CD4-positive, alpha-beta T cell (primary cell): ENCODE measurements at regions not wholly inside any gene's neighbourhood (a gene's known extent, or its start where the extent isn't known, plus 50 kb on each side); places are given as distances from the start of the nearest gene placed in this dataset.

Experiments used
- ATAC-seq: fragments of 200-7000 bp; cut with Tn5 transposase; one replicate; pipeline ENCODE4 v1.10.0; 2022; ENCODE audit warnings: mild to moderate bottlenecking; ENCODE audit not compliant: poor library complexity
- CTCF ChIA-PET: fragments of 350-600 bp; sonication (Branson Sonifier 250); formaldehyde crosslinking; loops from one replicate; lab custom pipeline; 2021; ENCODE audit warnings: antibody characterized with exemption, inconsistent platforms; lab: Charles Lee
- POLR2A ChIA-PET: fragments of 350-600 bp; sonication (Branson Sonifier 250); formaldehyde crosslinking; loops from one replicate; lab custom pipeline; 2021; ENCODE audit warnings: antibody characterized with exemption, inconsistent platforms; lab: Charles Lee
- DNase-seq, 14 experiments: peaks; one replicate each; pipeline ENCODE4 v3.0.0-alpha.2; 2013 to 2020; ENCODE audit warnings: mixed read lengths in 2 of 14
- H3K27ac ChIP-seq, 2 donors: one replicate each; pipeline versions ENCODE4 v1.5.1 to v1.7.0; 2013; ENCODE audit warnings: low read length in 2 of 2, low read depth in 1 of 2, mild to moderate bottlenecking in 1 of 2
- H3K27me3 ChIP-seq, 2 experiments: 1 replicate in 1 of 2; 2 replicates in 1 of 2; pipeline versions ENCODE4 v1.6.1 to v1.7.0; 2013; ENCODE audit warnings: low read length in 2 of 2, control low read depth in 1 of 2, mild to moderate bottlenecking in 1 of 2, moderate library complexity in 1 of 2; ENCODE audit not compliant: insufficient read depth in 2 of 2, control insufficient read depth in 1 of 2
- H3K36me3 ChIP-seq: one replicate; pipeline ENCODE4 v1.6.1; 2013; ENCODE audit warnings: low read length, control low read depth; ENCODE audit not compliant: insufficient read depth
- H3K4me1 ChIP-seq: one replicate; pipeline ENCODE4 v1.6.1; 2013; ENCODE audit warnings: low read length, control low read depth; ENCODE audit not compliant: insufficient read depth
- H3K4me3 ChIP-seq: one replicate; pipeline ENCODE4 v1.5.1; 2013; ENCODE audit warnings: mild to moderate bottlenecking, low read length, moderate library complexity
- H3K9me3 ChIP-seq, 2 experiments: 1 replicate in 1 of 2; 2 replicates in 1 of 2; pipeline versions ENCODE4 v1.6.1 to v1.7.0; 2013; ENCODE audit warnings: low read length in 2 of 2, mild to moderate bottlenecking in 2 of 2, control low read depth in 1 of 2, moderate library complexity in 1 of 2; ENCODE audit not compliant: control insufficient read depth in 1 of 2, insufficient read depth in 1 of 2
- H3K27ac Mint-ChIP-seq: one replicate; pipeline ENCODE4 v1.8.0; 2020; ENCODE audit warnings: mixed read lengths
- H3K27me3 Mint-ChIP-seq: one replicate; pipeline ENCODE4 v1.8.0; 2021; ENCODE audit warnings: mixed read lengths
- H3K36me3 Mint-ChIP-seq: one replicate; pipeline ENCODE4 v1.8.0; 2021; ENCODE audit warnings: low read depth, mixed read lengths
- H3K4me1 Mint-ChIP-seq: one replicate; pipeline ENCODE4 v1.8.0; 2021; ENCODE audit warnings: low read depth, mixed read lengths
- H3K4me3 Mint-ChIP-seq: one replicate; pipeline ENCODE4 v1.8.0; 2020; ENCODE audit warnings: mild to moderate bottlenecking, mixed read lengths
- H3K9me3 Mint-ChIP-seq: one replicate; pipeline ENCODE4 v1.8.0; 2020; ENCODE audit warnings: mixed read lengths
- CTCF ChIP-seq: fragments of 200-600 bp; IDR thresholded peaks from one replicate; pipeline ENCODE4 v1.8.0; 2022; ENCODE audit warnings: antibody characterized with exemption, mild to moderate bottlenecking
- intact Hi-C, 2 experiments: fragments of 100-400 bp; cut with DNase I in 1 of 2; cut with micrococcal nuclease in 1 of 2; formaldehyde crosslinking; loops; one replicate each; pipeline versions ENCODE4 v1.15.1 to v1.9.0; 2023 to 2025; cut with DNase I, micrococcal nuclease

GRCh38 chr18:55862693-55863390 lies 274.9 kb upstream of the TCF4 start:
- Mint-ChIP-seq H3K36me3 (no peaks in the 10 kb centered on the region), H3K9me3 (no peaks in the 10 kb centered on the region), H3K27ac (no peak overlapping the region), H3K27me3 (no peaks in the 10 kb centered on the region), H3K4me3 (no peak overlapping the region), H3K4me1 (no peaks in the 10 kb centered on the region)
- Histone ChIP-seq H3K9me3 (no peaks in the 10 kb centered on the region), H3K4me1 (no peaks in the 10 kb centered on the region), H3K4me3 (no peak overlapping the region), H3K27ac (no peak overlapping the region), H3K36me3 (no peaks in the 10 kb centered on the region), H3K27me3 (no peaks in the 10 kb centered on the region)
- no peak for TF ChIP-seq CTCF
- no peak for DNase-seq
- no peak for ATAC-seq
- intact Hi-C loops = no loop called here
- POLR2A ChIA-PET = no interaction called here
- CTCF ChIA-PET = no interaction called here

DNA sequence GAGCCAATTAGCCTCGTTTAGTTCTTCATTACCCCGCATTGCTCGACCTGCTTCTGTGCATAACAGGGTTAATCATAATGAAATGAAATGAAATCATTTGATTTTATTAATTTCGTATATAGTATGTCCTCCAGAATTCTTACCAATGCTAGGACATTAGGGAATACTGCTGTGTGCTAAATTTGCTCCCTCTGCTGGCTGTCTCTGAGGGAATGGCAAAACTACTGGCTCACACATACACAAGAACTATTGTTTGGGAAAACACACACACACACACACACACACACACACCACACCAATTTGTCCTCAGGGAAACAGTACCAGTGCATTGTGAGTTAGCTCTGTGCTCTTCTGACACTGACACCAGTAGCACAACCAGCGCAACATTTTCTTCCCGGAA lies 273.3 kb upstream of the TCF4 start:
- no peak overlapping the region for H3K27ac Mint-ChIP-seq
- intact Hi-C loops = no loop called here

DNA sequence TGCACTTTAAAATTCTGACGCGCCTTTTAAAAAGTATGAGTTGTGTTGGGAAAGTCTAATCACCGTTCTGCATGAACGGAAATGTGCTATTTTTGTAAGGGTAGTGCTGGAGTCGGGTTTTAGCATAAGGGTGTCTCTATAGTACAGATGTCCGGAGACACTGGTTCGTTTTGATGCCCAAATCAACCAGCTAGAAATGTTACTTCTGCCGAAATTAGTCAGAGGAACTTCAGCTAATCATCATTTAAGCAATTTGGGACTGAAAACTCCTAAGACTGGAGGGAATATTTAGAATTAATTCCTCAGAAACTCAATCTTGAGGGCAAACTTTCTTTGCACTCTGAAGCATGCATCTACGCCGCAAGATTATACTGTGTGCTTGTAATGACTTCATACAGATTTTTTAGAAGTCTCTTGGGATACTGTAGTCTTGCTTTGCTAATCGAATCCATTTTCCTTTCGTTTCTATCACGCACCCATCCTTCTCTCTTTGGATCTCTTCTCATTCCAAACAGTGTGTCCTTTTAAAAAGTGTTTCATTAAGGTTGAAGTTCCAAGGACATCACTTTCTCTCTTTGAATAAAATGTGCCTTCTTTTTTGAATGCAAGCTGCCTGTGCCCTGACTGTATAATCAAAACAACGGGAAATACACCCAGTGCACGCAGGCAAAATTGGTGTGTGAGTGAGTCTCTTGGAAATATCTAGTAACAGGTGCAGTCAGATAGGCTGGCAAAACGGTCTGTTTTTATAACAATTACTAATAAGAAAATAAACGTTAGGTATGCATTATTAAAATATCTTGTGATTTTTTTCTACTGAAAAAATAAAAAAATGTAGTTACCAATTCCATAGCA lies 270.9 kb upstream of the TCF4 start:
- H3K27me3 Mint-ChIP-seq = no peaks in the 10 kb centered on the region
- no peaks in the 10 kb centered on the region for H3K4me1 ChIP-seq
- POLR2A ChIA-PET = no interaction called here
- intact Hi-C loops = no loop called here
- H3K4me1 Mint-ChIP-seq = no peaks in the 10 kb centered on the region
- H3K9me3 Mint-ChIP-seq = no peaks in the 10 kb centered on the region
- H3K4me3 ChIP-seq = no peak overlapping the region
- H3K27ac Mint-ChIP-seq = no peak overlapping the region
- ATAC-seq (no peak), DNase-seq (no peak)
- H3K36me3 ChIP-seq = no peaks in the 10 kb centered on the region
- CTCF ChIA-PET = no interaction called here
- H3K9me3 ChIP-seq = no peaks in the 10 kb centered on the region
- no peaks in the 10 kb centered on the region for H3K36me3 Mint-ChIP-seq
- H3K27ac ChIP-seq = no peak overlapping the region
- no peaks in the 10 kb centered on the region for H3K27me3 ChIP-seq
- H3K4me3 Mint-ChIP-seq = no peak overlapping the region
- no peak for TF ChIP-seq CTCF

More for the DNA sequence above, 273.3 kb upstream of the TCF4 start:
- no peaks in the 10 kb centered on the region for H3K9me3 Mint-ChIP-seq
- no peaks in the 10 kb centered on the region for H3K9me3 ChIP-seq
- ChIA-PET CTCF (no interaction called here), POLR2A (no interaction called here)
- TF ChIP-seq CTCF = no peak
- H3K36me3 ChIP-seq = no peaks in the 10 kb centered on the region
- no peaks in the 10 kb centered on the region for H3K4me1 ChIP-seq
- H3K27me3 ChIP-seq = no peaks in the 10 kb centered on the region
- H3K27me3 Mint-ChIP-seq = no peaks in the 10 kb centered on the region
- no peaks in the 10 kb centered on the region for H3K36me3 Mint-ChIP-seq
- DNase-seq (no peak), ATAC-seq (no peak)
- no peak overlapping the region for H3K27ac ChIP-seq
- no peak overlapping the region for H3K4me3 ChIP-seq
- no peak overlapping the region for H3K4me3 Mint-ChIP-seq
- H3K4me1 Mint-ChIP-seq = no peaks in the 10 kb centered on the region
